ENCODE measurements at regions not wholly inside any gene's neighbourhood (a gene's known extent, or its start where the extent isn't known, plus 50 kb on each side); places are given as distances from the start of the nearest gene placed in this dataset.
A peak's percentile ranks its signal among the peaks of the same experiment; 100 is the strongest.

DNA sequence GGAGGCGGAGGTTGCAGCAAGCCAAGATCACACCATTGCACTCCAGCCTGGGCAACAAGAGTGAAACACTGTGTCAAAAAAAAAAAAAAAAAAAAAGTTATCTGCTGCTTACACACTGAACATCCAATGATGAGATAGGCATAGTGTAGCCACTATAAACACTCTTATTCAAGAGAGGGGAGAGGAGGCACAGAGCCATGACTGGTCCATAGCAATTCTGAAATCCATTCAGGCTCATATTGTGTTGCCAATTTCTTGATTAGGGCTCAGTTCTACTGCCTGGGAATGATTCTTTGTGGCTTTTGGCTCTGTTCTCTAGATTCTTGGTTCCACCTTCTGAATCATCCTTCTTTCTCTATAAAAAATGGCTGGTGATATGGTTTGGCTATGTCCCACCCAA is 136.1 kb downstream of the ZFP36L2 start:
- Histone ChIP-seq H3K27ac (ENCODE audit: low read length) (no peak overlapping the region), H3K9me3 (ENCODE audit: control insufficient read depth, insufficient read depth, low read depth, low read length) (peaks cover 7% of the 10 kb centered on the region; the same call in 1 of the 2 replicates), H3K27me3 (ENCODE audit: control insufficient read depth, insufficient read depth, low read length) (no peaks in the 10 kb centered on the region), H3K4me3 (ENCODE audit: low read depth in 2 of 2, low read length in 2 of 2) (no peak overlapping the region), H3K4me1 (ENCODE audit: control insufficient read depth, insufficient read depth, low read length) (peaks cover 14% of the 10 kb centered on the region), H3K36me3 (ENCODE audit: control insufficient read depth, insufficient read depth, low read length) (no peaks in the 10 kb centered on the region)
- ChIA-PET CTCF (no interaction called here), POLR2A (no interaction called here)
- in situ Hi-C loops (cut with HindIII; ENCODE audit: low pct_unique_long_range_greater_than_20kb, low sequenced_read_pairs) (no loop called here), intact Hi-C loops (cut with micrococcal nuclease; ENCODE audit: unreplicated experiment) (no loop called here)
- TF ChIP-seq, protein P1, sequence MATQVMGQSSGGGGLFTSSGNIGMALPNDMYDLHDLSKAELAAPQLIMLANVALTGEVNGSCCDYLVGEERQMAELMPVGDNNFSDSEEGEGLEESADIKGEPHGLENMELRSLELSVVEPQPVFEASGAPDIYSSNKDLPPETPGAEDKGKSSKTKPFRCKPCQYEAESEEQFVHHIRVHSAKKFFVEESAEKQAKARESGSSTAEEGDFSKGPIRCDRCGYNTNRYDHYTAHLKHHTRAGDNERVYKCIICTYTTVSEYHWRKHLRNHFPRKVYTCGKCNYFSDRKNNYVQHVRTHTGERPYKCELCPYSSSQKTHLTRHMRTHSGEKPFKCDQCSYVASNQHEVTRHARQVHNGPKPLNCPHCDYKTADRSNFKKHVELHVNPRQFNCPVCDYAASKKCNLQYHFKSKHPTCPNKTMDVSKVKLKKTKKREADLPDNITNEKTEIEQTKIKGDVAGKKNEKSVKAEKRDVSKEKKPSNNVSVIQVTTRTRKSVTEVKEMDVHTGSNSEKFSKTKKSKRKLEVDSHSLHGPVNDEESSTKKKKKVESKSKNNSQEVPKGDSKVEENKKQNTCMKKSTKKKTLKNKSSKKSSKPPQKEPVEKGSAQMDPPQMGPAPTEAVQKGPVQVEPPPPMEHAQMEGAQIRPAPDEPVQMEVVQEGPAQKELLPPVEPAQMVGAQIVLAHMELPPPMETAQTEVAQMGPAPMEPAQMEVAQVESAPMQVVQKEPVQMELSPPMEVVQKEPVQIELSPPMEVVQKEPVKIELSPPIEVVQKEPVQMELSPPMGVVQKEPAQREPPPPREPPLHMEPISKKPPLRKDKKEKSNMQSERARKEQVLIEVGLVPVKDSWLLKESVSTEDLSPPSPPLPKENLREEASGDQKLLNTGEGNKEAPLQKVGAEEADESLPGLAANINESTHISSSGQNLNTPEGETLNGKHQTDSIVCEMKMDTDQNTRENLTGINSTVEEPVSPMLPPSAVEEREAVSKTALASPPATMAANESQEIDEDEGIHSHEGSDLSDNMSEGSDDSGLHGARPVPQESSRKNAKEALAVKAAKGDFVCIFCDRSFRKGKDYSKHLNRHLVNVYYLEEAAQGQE (IDR thresholded peaks at IDR 0.05; ENCODE audit: insufficient read depth in 1 of 2, low read depth in 2 of 2, low read length in 1 of 2): no peak
- TF ChIP-seq, protein P2, sequence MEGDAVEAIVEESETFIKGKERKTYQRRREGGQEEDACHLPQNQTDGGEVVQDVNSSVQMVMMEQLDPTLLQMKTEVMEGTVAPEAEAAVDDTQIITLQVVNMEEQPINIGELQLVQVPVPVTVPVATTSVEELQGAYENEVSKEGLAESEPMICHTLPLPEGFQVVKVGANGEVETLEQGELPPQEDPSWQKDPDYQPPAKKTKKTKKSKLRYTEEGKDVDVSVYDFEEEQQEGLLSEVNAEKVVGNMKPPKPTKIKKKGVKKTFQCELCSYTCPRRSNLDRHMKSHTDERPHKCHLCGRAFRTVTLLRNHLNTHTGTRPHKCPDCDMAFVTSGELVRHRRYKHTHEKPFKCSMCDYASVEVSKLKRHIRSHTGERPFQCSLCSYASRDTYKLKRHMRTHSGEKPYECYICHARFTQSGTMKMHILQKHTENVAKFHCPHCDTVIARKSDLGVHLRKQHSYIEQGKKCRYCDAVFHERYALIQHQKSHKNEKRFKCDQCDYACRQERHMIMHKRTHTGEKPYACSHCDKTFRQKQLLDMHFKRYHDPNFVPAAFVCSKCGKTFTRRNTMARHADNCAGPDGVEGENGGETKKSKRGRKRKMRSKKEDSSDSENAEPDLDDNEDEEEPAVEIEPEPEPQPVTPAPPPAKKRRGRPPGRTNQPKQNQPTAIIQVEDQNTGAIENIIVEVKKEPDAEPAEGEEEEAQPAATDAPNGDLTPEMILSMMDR (IDR thresholded peaks at IDR 0.05): no peak
- TF ChIP-seq TCF7L2 (IDR thresholded peaks at IDR 0.05; ENCODE audit: low read depth, low read length) (no peak), SIN3A (IDR thresholded peaks at IDR 0.05; ENCODE audit: borderline replicate concordance, insufficient read depth, low read depth, low read length) (no peak), POLR2AphosphoS5 (IDR thresholded peaks at IDR 0.05; ENCODE audit: low read depth, low read length) (no peak)
- no TSS peak for BruUV-seq (replicated peaks)
- ATAC-seq (no peak), DNase-seq (ENCODE audit: low read depth, low spot score) (no peak)

DNA sequence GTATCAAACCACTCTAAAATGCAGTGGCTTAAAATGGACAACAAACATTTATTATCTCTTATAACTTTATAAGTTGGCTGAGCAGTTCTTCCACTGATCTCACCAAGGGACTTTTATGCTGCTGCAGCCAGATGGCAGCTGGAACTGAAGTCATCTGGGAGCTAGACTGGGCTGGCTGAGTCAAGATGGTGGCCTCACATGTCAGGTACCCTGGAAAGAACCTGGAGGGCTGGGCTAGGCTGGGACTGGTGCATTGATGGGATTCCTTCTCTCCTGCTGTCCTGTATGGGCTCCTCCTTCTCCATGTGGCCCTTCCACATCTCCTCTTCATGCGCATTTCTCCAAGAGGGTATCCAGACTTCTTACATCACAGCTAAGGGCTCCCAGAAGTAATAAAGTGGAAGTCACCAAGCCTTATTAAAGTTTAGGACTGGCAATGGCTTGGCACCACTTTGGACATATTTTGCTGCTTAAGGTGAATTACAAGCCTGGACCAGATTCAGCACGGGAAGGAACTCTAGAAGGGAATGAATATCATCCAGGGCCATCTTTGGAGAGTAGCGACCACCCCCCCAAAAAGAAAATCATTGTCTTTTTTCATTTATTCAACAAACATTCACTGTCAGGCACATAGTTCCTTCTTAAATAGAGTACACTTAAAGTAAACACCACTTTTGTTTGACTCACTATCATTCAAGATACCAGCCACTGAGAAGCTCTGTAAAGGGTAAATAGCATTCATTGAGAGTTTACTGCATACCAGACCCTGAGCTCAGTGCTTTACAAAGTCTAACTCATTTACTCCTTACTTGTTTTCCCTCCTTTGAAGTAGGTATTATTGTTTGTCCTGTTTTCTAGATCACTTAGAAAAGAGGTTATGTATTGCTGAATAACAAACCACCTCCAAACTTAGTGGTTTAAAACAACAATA is 138.0 kb downstream of the ZFP36L2 start:
- BruUV-seq (replicated peaks): no TSS peak
- DNase-seq (ENCODE audit: low read depth, low spot score): no peak
- in situ Hi-C loops (cut with HindIII; ENCODE audit: low pct_unique_long_range_greater_than_20kb, low sequenced_read_pairs): no loop called here
- ChIA-PET CTCF (no interaction called here), POLR2A (no interaction called here)
- Histone ChIP-seq H3K27me3 (ENCODE audit: control insufficient read depth, insufficient read depth, low read length) (no peaks in the 10 kb centered on the region), H3K9me3 (ENCODE audit: control insufficient read depth, insufficient read depth, low read depth, low read length) (peaks cover 7% of the 10 kb centered on the region; the same call in 1 of the 2 replicates), H3K4me1 (ENCODE audit: control insufficient read depth, insufficient read depth, low read length) (peaks cover 31% of the 10 kb centered on the region), H3K27ac (ENCODE audit: low read length) (peak overlapping the region; percentile 36), H3K36me3 (ENCODE audit: control insufficient read depth, insufficient read depth, low read length) (no peaks in the 10 kb centered on the region), H3K4me3 (ENCODE audit: low read depth in 2 of 2, low read length in 2 of 2) (no peak overlapping the region)
- no peak for ATAC-seq
- TF ChIP-seq TCF7L2 (IDR thresholded peaks at IDR 0.05; ENCODE audit: low read depth, low read length): no peak
- TF ChIP-seq SIN3A (IDR thresholded peaks at IDR 0.05; ENCODE audit: borderline replicate concordance, insufficient read depth, low read depth, low read length): no peak
- TF ChIP-seq, protein P2 (IDR thresholded peaks at IDR 0.05): no peak
- TF ChIP-seq, protein P1 (IDR thresholded peaks at IDR 0.05; ENCODE audit: insufficient read depth in 1 of 2, low read depth in 2 of 2, low read length in 1 of 2): no peak
- TF ChIP-seq POLR2AphosphoS5 (IDR thresholded peaks at IDR 0.05; ENCODE audit: low read depth, low read length): no peak
- intact Hi-C loops (cut with micrococcal nuclease; ENCODE audit: unreplicated experiment): no loop called here

Measured in Panc1 (cell line).